GM21381 (cell line): ENCODE measurements at regions not wholly inside any gene's neighbourhood (a gene's known extent, or its start where the extent isn't known, plus 50 kb on each side); places are given as distances from the start of the nearest gene placed in this dataset.

Experiments
- ATAC-seq: cut with Tn5 transposase; IDR thresholded peaks from one replicate; pipeline ENCODE4 v1.9.1; 2021; ENCODE audit warnings: mild to moderate bottlenecking, moderate library complexity; ENCODE audit not compliant: unreplicated experiment

- ATAC-seq, result no peak
Measured at GRCh38 chr12:24232531-24232930, 283.1 kb upstream of the SOX5 start.

GRCh38 chr12:24231298-24231697 lies 281.8 kb upstream of the SOX5 start:
- ATAC-seq, result peak; percentile 79

- ATAC-seq, result no peak
Measured at GRCh38 chr12:24230061-24230701, 280.7 kb upstream of the SOX5 start.

GRCh38 chr12:24229031-24229700 lies 279.7 kb upstream of the SOX5 start:
- no peak for ATAC-seq

GRCh38 chr12:24228371-24228770 lies 278.9 kb upstream of the SOX5 start:
- ATAC-seq, result no peak

GRCh38 chr12:24227551-24227950 lies 278.1 kb upstream of the SOX5 start:
- no peak for ATAC-seq

GRCh38 chr12:24226745-24227350 lies 277.4 kb upstream of the SOX5 start:
- ATAC-seq, result no peak

- no peak for ATAC-seq
Measured at GRCh38 chr12:24224401-24224800, 274.9 kb upstream of the SOX5 start.

GRCh38 chr12:24223926-24224325 lies 274.5 kb upstream of the SOX5 start:
- ATAC-seq, result no peak

- no peak for ATAC-seq
Measured at GRCh38 chr12:24222968-24223367, 273.5 kb upstream of the SOX5 start.

- no peak for ATAC-seq
Measured at GRCh38 chr12:24212496-24212895, 263.0 kb upstream of the SOX5 start.

- ATAC-seq, result no peak
Measured at GRCh38 chr12:24206621-24207020, 257.2 kb upstream of the SOX5 start.

GRCh38 chr12:24201258-24201970 lies 251.9 kb upstream of the SOX5 start:
- ATAC-seq, result peak; percentile 39

- ATAC-seq, result peak; percentile 31
Measured at GRCh38 chr12:24200010-24200409, 250.5 kb upstream of the SOX5 start.

- no peak for ATAC-seq
Measured at GRCh38 chr12:24198936-24199671, 249.6 kb upstream of the SOX5 start.

- no peak for ATAC-seq
Measured at GRCh38 chr12:24198070-24198469, 248.6 kb upstream of the SOX5 start.

- no peak for ATAC-seq
Measured at GRCh38 chr12:24197532-24197931, 248.1 kb upstream of the SOX5 start.

- ATAC-seq, result no peak
Measured at GRCh38 chr12:24195063-24195462, 245.6 kb upstream of the SOX5 start.

GRCh38 chr12:24191117-24191516 lies 241.6 kb upstream of the SOX5 start:
- no peak for ATAC-seq

- no peak for ATAC-seq
Measured at GRCh38 chr12:24185782-24186181, 236.3 kb upstream of the SOX5 start.

GRCh38 chr12:24177889-24178288 lies 228.4 kb upstream of the SOX5 start:
- ATAC-seq, result peak; percentile 83
